ENCODE measurements at regions not wholly inside any gene's neighbourhood (a gene's known extent, or its start where the extent isn't known, plus 50 kb on each side); places are given as distances from the start of the nearest gene placed in this dataset.
"Not testable (repeated sequence)": the region's sequence is repeated elsewhere in the genome, so short reads cannot be mapped to it uniquely, and the experiment has no call there.

- TF ChIP-seq CTCF (IDR thresholded peaks at IDR 0.05): no peak
- ATAC-seq (ENCODE audit: low FRiP score) (no peak), DNase-seq (ENCODE audit: low spot score) (no peak)
These were observed 1301.2 kb downstream of the JRKL start for GRCh38 chr11:97691061-97691460.

GRCh38 chr11:97702951-97703350, 1313.1 kb downstream of the JRKL start:
- no peak for TF ChIP-seq CTCF (IDR thresholded peaks at IDR 0.05)
- no peak for DNase-seq (ENCODE audit: low spot score)
- ATAC-seq (ENCODE audit: low FRiP score): no peak

- ATAC-seq (ENCODE audit: low FRiP score) (no peak), DNase-seq (ENCODE audit: low spot score) (no peak)
- no peak for TF ChIP-seq CTCF (IDR thresholded peaks at IDR 0.05)
These were observed 1314.0 kb downstream of the JRKL start for GRCh38 chr11:97703851-97704250.

- not testable (repeated sequence) for DNase-seq (ENCODE audit: low spot score); ATAC-seq (ENCODE audit: low FRiP score)
These were observed 1315.3 kb upstream of the CNTN5 start for GRCh38 chr11:97705441-97705840.

GRCh38 chr11:97717922-97718321, 1302.8 kb upstream of the CNTN5 start:
- DNase-seq (ENCODE audit: low spot score) (no peak), ATAC-seq (ENCODE audit: low FRiP score) (no peak)
- no peak for TF ChIP-seq CTCF (IDR thresholded peaks at IDR 0.05)

GRCh38 chr11:97722065-97722464, 1298.7 kb upstream of the CNTN5 start:
- ATAC-seq (ENCODE audit: low FRiP score): no peak
- no peak for DNase-seq (ENCODE audit: low spot score)

GRCh38 chr11:97722721-97723120, 1298.0 kb upstream of the CNTN5 start:
- ATAC-seq (ENCODE audit: low FRiP score): no peak
- no peak for TF ChIP-seq CTCF (IDR thresholded peaks at IDR 0.05)

More at GRCh38 chr11:97722065-97722464, 1298.7 kb upstream of the CNTN5 start:
- TF ChIP-seq CTCF (IDR thresholded peaks at IDR 0.05): no peak

More at GRCh38 chr11:97722721-97723120, 1298.0 kb upstream of the CNTN5 start:
- DNase-seq (ENCODE audit: low spot score): no peak
